NT2/D1 (cell line): ENCODE measurements at regions not wholly inside any gene's neighbourhood (a gene's known extent, or its start where the extent isn't known, plus 50 kb on each side); places are given as distances from the start of the nearest gene placed in this dataset.

Experiments used
- SUZ12 ChIP-seq: IDR thresholded peaks from 2 replicates; pipeline ENCODE4 v1.6.1; 2011; ENCODE audit not compliant: insufficient read length, insufficient read depth; ENCODE audit errors: extremely low read depth
- YY1 ChIP-seq: IDR thresholded peaks from 2 replicates; pipeline ENCODE4 v1.6.1; 2011; ENCODE audit not compliant: insufficient read length, insufficient read depth
- ZNF274 ChIP-seq: IDR thresholded peaks from 2 replicates; pipeline ENCODE4 v1.6.1; 2011; ENCODE audit warnings: mild to moderate bottlenecking, low read depth, low read length

DNA sequence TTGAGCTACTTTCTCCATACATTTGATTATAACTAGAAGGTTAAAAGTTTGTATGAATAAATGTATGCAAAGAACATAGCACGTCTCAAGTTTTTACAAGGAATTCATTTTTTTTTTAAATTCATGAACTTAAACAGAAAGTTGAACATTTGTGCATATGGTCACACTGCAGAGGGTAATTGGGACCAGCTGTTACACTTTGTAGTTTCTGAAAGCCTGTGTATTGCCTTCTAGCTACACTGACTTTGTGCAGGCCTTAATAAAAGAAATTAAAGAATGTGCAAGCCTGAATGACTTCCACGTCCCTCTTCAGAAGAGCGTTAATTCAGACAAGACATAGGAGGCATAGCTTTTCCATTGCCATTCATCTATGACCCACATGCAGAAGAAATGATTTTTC lies 153.1 kb upstream of the PCDH18 start:
- TF ChIP-seq ZNF274 (no peak), YY1 (no peak), SUZ12 (no peak)
